Astrocyte of the hippocampus (primary cell): ENCODE measurements at regions not wholly inside any gene's neighbourhood (a gene's known extent, or its start where the extent isn't known, plus 50 kb on each side); places are given as distances from the start of the nearest gene placed in this dataset.
"Not testable (repeated sequence)": the region's sequence is repeated elsewhere in the genome, so short reads cannot be mapped to it uniquely, and the experiment has no call there.

ENCODE experiments used
- DNase-seq: peaks from one replicate; pipeline ENCODE4 v3.0.0; 2011; ENCODE audit warnings: low read depth, low spot score

DNA sequence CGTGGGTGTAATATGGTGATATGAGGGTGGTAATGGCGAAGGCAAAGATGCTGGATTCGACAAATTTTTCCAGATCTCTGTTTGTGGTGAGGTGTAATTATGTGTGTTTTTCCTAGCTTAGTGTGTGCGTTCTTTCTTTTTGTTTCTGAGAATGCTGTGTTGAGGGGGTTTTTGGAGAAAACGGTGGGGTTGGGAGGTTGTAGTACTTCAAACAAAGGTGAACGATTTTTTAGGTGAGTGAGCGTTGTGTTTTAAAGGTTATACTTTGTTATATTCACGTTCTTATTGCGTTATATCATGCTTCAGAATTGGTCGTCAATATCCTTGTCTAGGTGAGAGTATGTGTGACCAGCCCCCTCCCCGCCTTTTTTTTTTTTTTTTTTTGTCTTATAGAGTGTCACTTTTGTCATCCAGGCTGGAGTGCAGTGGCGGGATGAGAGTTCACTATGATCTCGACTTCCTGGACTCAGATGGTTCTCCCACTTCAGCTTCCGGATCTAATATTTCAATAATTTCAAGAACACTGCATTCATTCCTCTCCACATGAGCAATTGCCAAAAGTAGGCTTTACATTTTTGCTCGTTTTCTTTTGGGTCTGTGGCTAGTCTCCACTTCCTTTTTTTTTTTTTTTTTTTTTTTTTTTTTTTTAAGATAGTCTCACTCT is 82.2 kb upstream of the RNU2-1 start:
- no peak for DNase-seq

DNA sequence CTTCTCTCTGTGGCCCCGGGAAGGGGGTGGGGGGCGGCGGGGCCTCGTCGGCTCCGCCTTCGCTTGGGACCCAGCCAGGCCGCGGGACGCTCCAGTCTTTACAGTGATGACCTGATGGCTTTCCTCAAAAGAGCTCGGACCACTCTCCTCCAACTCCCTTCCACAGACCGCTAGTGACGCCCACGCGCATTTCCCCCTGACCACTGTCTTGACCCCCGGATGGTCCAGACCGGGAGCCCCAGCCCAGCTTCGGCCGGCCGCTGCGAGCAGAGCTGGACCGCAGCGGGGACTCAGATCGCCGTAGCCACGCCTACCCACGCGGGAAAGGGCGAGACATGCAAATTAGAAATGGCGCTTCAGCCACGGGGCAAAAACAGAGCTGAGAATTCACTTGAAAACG is 81.6 kb upstream of the RNU2-1 start:
- DNase-seq: no peak

DNA sequence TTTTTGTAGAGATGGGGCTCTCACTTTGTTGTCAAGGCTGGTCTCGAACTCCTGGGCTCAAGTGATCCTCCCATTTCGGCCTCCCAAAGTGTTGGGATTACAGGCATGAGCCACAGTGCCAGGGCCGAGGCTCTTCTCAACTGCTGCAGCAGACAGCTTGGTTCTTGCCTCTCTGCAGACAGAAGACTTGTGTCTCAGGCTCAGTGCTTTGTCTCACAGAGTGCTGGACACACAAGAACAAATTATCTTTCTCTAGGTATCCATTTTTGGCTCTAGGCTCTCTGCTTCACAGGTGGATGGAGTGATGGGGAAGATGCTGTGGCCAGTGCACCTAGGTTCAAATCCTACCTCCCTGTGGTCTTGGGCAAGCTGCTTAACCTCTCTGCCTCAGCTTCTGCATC is 80.8 kb upstream of the RNU2-1 start:
- DNase-seq: peak; percentile 11

DNA sequence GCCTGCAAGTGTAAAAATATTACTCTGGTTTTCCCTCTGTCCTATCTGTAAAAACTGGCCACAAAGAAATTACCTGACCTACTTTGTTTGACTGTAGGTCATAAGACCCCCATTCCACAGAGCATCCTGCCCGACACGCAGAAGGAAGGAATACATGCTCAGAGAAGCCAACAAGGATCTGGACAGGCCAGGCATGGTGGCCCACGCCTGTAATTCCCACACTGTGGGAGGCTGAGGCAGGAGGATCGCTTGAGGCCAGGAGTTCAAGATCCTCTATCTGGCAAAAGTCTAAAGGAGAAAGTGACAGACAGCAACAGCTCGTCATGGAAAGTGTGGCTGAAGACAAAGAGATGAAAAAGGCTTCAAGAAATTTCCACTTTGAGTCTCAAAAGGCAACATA is 78.2 kb upstream of the RNU2-1 start:
- no peak for DNase-seq

GRCh38 chr17:43309505-43310332 is 75.9 kb upstream of the RNU2-1 start:
- no peak for DNase-seq

GRCh38 chr17:43308999-43309398 is 75.2 kb upstream of the RNU2-1 start:
- DNase-seq: no peak

GRCh38 chr17:43304792-43305191 is 71.0 kb upstream of the RNU2-1 start:
- not testable (repeated sequence) for DNase-seq

DNA sequence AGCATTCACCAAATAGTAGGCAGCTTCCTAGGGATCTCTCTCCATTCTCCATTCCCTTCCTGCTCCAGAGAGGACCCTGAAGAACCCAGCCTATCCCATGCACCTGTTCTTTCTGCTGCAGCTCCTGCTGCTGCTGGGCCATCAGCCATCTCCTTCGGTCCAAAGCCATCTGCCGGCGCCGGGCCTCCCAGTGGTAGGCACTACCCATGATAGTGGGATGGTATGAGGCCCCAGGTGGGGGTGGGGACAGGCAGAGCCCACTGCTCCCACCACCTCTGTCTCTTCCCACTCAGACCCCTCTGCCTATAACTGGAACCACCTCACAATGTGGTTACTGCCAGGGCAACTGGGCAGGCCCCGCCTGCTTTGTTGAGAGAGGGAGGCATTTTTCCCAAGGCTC is 69.3 kb upstream of the RNU2-1 start:
- not testable (repeated sequence) for DNase-seq

DNA sequence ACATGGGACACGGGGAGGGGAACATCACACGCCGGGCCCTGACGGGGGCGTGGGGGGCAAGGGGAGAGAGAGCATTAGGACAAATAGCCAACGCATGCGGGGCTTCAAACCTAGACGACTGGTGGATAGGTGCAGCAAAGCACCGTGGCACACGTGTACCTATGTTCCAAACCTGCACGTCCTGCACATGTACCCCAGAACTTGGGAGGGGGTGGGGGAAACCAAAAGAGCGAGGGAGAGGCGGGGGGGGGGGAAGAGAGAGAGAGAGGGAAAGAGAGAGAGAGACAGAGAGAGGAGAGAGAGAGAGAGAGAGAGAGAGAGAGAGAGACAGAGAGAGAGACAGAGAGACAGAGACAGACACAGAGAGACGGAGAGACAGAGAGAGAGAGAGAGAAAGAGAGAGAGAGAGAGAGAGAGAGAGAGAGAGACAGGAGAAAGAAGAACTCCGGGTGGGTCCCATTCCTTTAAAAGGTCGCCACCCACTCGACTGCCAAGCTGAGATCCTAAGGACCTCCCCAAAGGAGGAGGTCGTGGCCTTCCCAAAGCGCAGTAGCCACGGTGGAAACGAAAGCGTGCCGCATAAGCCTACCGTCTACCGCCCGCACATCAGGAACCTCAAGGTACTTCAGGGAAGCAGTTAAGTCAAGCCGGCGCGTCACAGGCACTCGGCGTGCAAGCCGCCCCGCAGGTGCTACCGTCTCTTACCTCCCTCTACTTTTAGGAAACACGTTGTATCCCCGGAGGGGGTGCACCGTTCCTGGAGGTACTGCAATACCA is 65.7 kb upstream of the RNU2-1 start:
- DNase-seq: not testable (repeated sequence)

DNA sequence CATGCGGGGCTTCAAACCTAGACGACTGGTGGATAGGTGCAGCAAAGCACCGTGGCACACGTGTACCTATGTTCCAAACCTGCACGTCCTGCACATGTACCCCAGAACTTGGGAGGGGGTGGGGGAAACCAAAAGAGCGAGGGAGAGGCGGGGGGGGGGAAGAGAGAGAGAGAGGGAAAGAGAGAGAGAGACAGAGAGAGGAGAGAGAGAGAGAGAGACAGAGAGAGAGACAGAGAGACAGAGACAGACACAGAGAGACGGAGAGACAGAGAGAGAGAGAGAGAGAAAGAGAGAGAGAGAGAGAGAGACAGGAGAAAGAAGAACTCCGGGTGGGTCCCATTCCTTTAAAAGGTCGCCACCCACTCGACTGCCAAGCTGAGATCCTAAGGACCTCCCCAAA is 55.9 kb upstream of the RNU2-1 start:
- not testable (repeated sequence) for DNase-seq

DNA sequence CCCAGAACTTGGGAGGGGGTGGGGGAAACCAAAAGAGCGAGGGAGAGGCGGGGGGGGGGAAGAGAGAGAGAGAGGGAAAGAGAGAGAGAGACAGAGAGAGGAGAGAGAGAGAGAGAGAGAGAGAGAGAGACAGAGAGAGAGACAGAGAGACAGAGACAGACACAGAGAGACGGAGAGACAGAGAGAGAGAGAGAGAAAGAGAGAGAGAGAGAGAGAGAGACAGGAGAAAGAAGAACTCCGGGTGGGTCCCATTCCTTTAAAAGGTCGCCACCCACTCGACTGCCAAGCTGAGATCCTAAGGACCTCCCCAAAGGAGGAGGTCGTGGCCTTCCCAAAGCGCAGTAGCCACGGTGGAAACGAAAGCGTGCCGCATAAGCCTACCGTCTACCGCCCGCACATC is 49.8 kb upstream of the RNU2-1 start:
- DNase-seq: not testable (repeated sequence)
